GM12878 (cell line): ENCODE measurements at regions not wholly inside any gene's neighbourhood (a gene's known extent, or its start where the extent isn't known, plus 50 kb on each side); places are given as distances from the start of the nearest gene placed in this dataset.

ENCODE experiments used
- ATF2 ChIP-seq: IDR thresholded peaks from 2 replicates; pipeline ENCODE4 v1.6.1; 2012; ENCODE audit warnings: low read length, inconsistent platforms
- CREB1 ChIP-seq: IDR thresholded peaks from 2 replicates; pipeline ENCODE4 v1.6.1; 2012; ENCODE audit warnings: low read depth, mild to moderate bottlenecking, inconsistent platforms
- CTCF ChIP-seq, 3 experiments: IDR thresholded peaks in 2 of 3; conservative IDR thresholded peaks in 1 of 3; 2 replicates each; pipeline ENCODE4 v1.5.1; 2011; ENCODE audit warnings: low read depth in 3 of 3, low read length in 3 of 3, mild to moderate bottlenecking in 3 of 3, control low read depth in 2 of 3, moderate library complexity in 2 of 3, inconsistent platforms in 1 of 3, mixed read lengths in 1 of 3; ENCODE audit not compliant: control insufficient read depth in 2 of 3, insufficient read depth in 1 of 3; ENCODE audit errors: extremely low read depth in 1 of 3
- EZH2 ChIP-seq: IDR thresholded peaks from 2 replicates; pipeline ENCODE4 v1.6.1; 2012; ENCODE audit warnings: low read depth, mild to moderate bottlenecking, control low read depth, inconsistent platforms, low read length, borderline replicate concordance; ENCODE audit not compliant: control insufficient read depth
- FOXM1 ChIP-seq: IDR thresholded peaks from 2 replicates; pipeline ENCODE4 v1.6.1; 2012; ENCODE audit warnings: low read depth, mild to moderate bottlenecking, inconsistent platforms, low read length, moderate library complexity
- GABPA ChIP-seq: IDR thresholded peaks from 2 replicates; pipeline ENCODE4 v1.6.1; 2014; ENCODE audit warnings: antibody characterized with exemption, low read depth, mild to moderate bottlenecking, inconsistent platforms
- STAT1 ChIP-seq: fragments of 450-650 bp; conservative IDR thresholded peaks from 2 replicates; pipeline ENCODE4 v1.6.1; 2014; ENCODE audit warnings: antibody characterized with exemption, mild to moderate bottlenecking

GRCh38 chr10:33673839-33674415, 339.5 kb upstream of the NRP1 start:
- TF ChIP-seq FOXM1 (no peak), CREB1 (no peak), EZH2 (no peak), CTCF (IDR thresholded peaks at IDR 0.05 in 2 of 3, conservative IDR thresholded peaks at IDR 0.05 in 1 of 3; ENCODE audit: control insufficient read depth in 2 of 3, extremely low read depth in 1 of 3, insufficient read depth in 1 of 3, low read depth in 3 of 3, low read length in 3 of 3) (no peak), ATF2 (no peak), GABPA (no peak), STAT1 (no peak)
